Karpas-422 (cell line): ENCODE measurements at regions not wholly inside any gene's neighbourhood (a gene's known extent, or its start where the extent isn't known, plus 50 kb on each side); places are given as distances from the start of the nearest gene placed in this dataset.

Experiments
- DNase-seq: peaks from one replicate; pipeline ENCODE4 v3.0.0-alpha.2; 2015
- H2AFZ ChIP-seq: fragments of 200-600 bp; sonication (generic); 2 replicates; pipeline ENCODE4 v1.6.1; 2014; ENCODE audit warnings: antibody characterized with exemption, low read length, mixed read lengths
- H3K27ac ChIP-seq: fragments of 200-600 bp; sonication (generic); 2 replicates; pipeline ENCODE4 v1.5.1; 2014; ENCODE audit warnings: mild to moderate bottlenecking, low read length, moderate library complexity
- H3K27me3 ChIP-seq: fragments of 200-600 bp; sonication (generic); 2 replicates; pipeline ENCODE4 v1.6.1; 2014; ENCODE audit warnings: low read length, mixed read lengths
- H3K36me3 ChIP-seq: fragments of 200-600 bp; sonication (generic); 2 replicates; pipeline ENCODE4 v1.6.1; 2014; ENCODE audit warnings: low read length, mixed read lengths; ENCODE audit not compliant: insufficient read depth
- H3K4me1 ChIP-seq: fragments of 200-600 bp; sonication (generic); 2 replicates; pipeline ENCODE4 v1.6.1; 2014; ENCODE audit warnings: mild to moderate bottlenecking, low read length, mixed read lengths
- H3K4me2 ChIP-seq: fragments of 200-600 bp; sonication (generic); 2 replicates; pipeline ENCODE4 v1.6.1; 2014; ENCODE audit warnings: low read length, low read depth, mild to moderate bottlenecking; ENCODE audit not compliant: poor library complexity, severe bottlenecking
- H3K4me3 ChIP-seq: fragments of 200-600 bp; sonication (generic); 2 replicates; pipeline ENCODE4 v1.5.1; 2014; ENCODE audit warnings: mild to moderate bottlenecking, antibody characterized with exemption, low read length, mixed read lengths
- H3K79me2 ChIP-seq: fragments of 200-600 bp; sonication (generic); 2 replicates; pipeline ENCODE4 v1.6.1; 2014; ENCODE audit warnings: mild to moderate bottlenecking, low read length, mixed read lengths
- H3K9ac ChIP-seq: fragments of 200-600 bp; sonication (generic); 2 replicates; pipeline ENCODE4 v1.6.0; 2014; ENCODE audit warnings: low read length
- H3K9me2 ChIP-seq: fragments of 200-600 bp; sonication (generic), shearing (Covaris generic); replicated peaks from 2 replicates; pipeline ENCODE4 v1.6.0; 2014; ENCODE audit warnings: mild to moderate bottlenecking, low read length, moderate library complexity; ENCODE audit not compliant: insufficient read depth
- H3K9me3 ChIP-seq: fragments of 300-700, 200-600 bp; sonication (generic); 2 replicates; pipeline ENCODE4 v1.6.1; 2014; ENCODE audit warnings: low read length, mixed read lengths
- H4K20me1 ChIP-seq: fragments of 200-600 bp; sonication (generic); 2 replicates; pipeline ENCODE4 v1.6.1; 2014; ENCODE audit warnings: mild to moderate bottlenecking, antibody characterized with exemption, low read length, low read depth; ENCODE audit not compliant: insufficient read depth

- Histone ChIP-seq H4K20me1 (no peaks in the 10 kb centered on the region), H3K9me2 (no peaks in the 10 kb centered on the region), H3K4me3 (no peak overlapping the region), H3K27ac (no peak overlapping the region), H3K27me3 (no peaks in the 10 kb centered on the region), H3K9me3 (peaks cover 23% of the 10 kb centered on the region), H2AFZ (no peak overlapping the region), H3K79me2 (no peaks in the 10 kb centered on the region), H3K4me1 (no peaks in the 10 kb centered on the region), H3K4me2 (no peak overlapping the region), H3K36me3 (no peaks in the 10 kb centered on the region), H3K9ac (no peak overlapping the region)
- peak; percentile 42 for DNase-seq
Observed at GRCh38 chr12:17278946-17279345, 673.0 kb upstream of the LMO3 start.

GRCh38 chr12:17276196-17276595 is 670.2 kb upstream of the LMO3 start:
- Histone ChIP-seq H3K27me3 (no peaks in the 10 kb centered on the region), H3K27ac (no peak overlapping the region)

GRCh38 chr12:17266856-17267255 is 660.9 kb upstream of the LMO3 start:
- no peak overlapping the region for H3K27ac ChIP-seq
- no peak for DNase-seq
- H4K20me1 ChIP-seq: no peaks in the 10 kb centered on the region
- no peaks in the 10 kb centered on the region for H3K36me3 ChIP-seq
- no peaks in the 10 kb centered on the region for H3K27me3 ChIP-seq
- no peak overlapping the region for H3K4me2 ChIP-seq
- H3K4me3 ChIP-seq: no peak overlapping the region
- no peaks in the 10 kb centered on the region for H3K9me2 ChIP-seq
- H3K9me3 ChIP-seq: peaks cover 3% of the 10 kb centered on the region
- no peak overlapping the region for H2AFZ ChIP-seq
- H3K4me1 ChIP-seq: no peaks in the 10 kb centered on the region
- H3K79me2 ChIP-seq: no peaks in the 10 kb centered on the region
- no peak overlapping the region for H3K9ac ChIP-seq

More at GRCh38 chr12:17276196-17276595, 670.2 kb upstream of the LMO3 start:
- DNase-seq: no peak
- Histone ChIP-seq H3K9me2 (no peaks in the 10 kb centered on the region), H3K9ac (no peak overlapping the region), H3K79me2 (no peaks in the 10 kb centered on the region), H3K4me3 (no peak overlapping the region), H2AFZ (no peak overlapping the region), H3K36me3 (no peaks in the 10 kb centered on the region), H4K20me1 (no peaks in the 10 kb centered on the region), H3K4me2 (no peak overlapping the region), H3K9me3 (peaks cover 10% of the 10 kb centered on the region), H3K4me1 (no peaks in the 10 kb centered on the region)

- H3K4me1 ChIP-seq: no peaks in the 10 kb centered on the region
- no peaks in the 10 kb centered on the region for H3K9me2 ChIP-seq
- H3K27me3 ChIP-seq: no peaks in the 10 kb centered on the region
- DNase-seq: no peak
- H3K79me2 ChIP-seq: no peaks in the 10 kb centered on the region
- H3K9me3 ChIP-seq: peaks cover 9% of the 10 kb centered on the region
- H3K9ac ChIP-seq: no peak overlapping the region
- H4K20me1 ChIP-seq: no peaks in the 10 kb centered on the region
- H2AFZ ChIP-seq: no peak overlapping the region
- no peak overlapping the region for H3K4me3 ChIP-seq
- no peak overlapping the region for H3K4me2 ChIP-seq
- H3K36me3 ChIP-seq: no peaks in the 10 kb centered on the region
- H3K27ac ChIP-seq: no peak overlapping the region
Observed at GRCh38 chr12:17264603-17265002, 658.6 kb upstream of the LMO3 start.

- H4K20me1 ChIP-seq: no peaks in the 10 kb centered on the region
- peaks cover 23% of the 10 kb centered on the region for H3K9me3 ChIP-seq
- H3K4me3 ChIP-seq: no peak overlapping the region
- H3K27ac ChIP-seq: no peak overlapping the region
- DNase-seq: no peak
- H3K79me2 ChIP-seq: no peaks in the 10 kb centered on the region
- no peaks in the 10 kb centered on the region for H3K36me3 ChIP-seq
- no peaks in the 10 kb centered on the region for H3K4me1 ChIP-seq
- no peaks in the 10 kb centered on the region for H3K9me2 ChIP-seq
- H2AFZ ChIP-seq: no peak overlapping the region
- H3K9ac ChIP-seq: no peak overlapping the region
- no peaks in the 10 kb centered on the region for H3K27me3 ChIP-seq
- H3K4me2 ChIP-seq: no peak overlapping the region
Observed at GRCh38 chr12:17239874-17240273, 633.9 kb upstream of the LMO3 start.

- no peak overlapping the region for H2AFZ ChIP-seq
- peaks cover 5% of the 10 kb centered on the region for H3K9me3 ChIP-seq
- H3K36me3 ChIP-seq: no peaks in the 10 kb centered on the region
- no peak overlapping the region for H3K4me2 ChIP-seq
- no peaks in the 10 kb centered on the region for H3K27me3 ChIP-seq
- no peak overlapping the region for H3K9ac ChIP-seq
- no peak for DNase-seq
- H3K79me2 ChIP-seq: no peaks in the 10 kb centered on the region
- no peaks in the 10 kb centered on the region for H4K20me1 ChIP-seq
- H3K4me1 ChIP-seq: no peaks in the 10 kb centered on the region
- no peak overlapping the region for H3K4me3 ChIP-seq
- H3K27ac ChIP-seq: no peak overlapping the region
- H3K9me2 ChIP-seq: no peaks in the 10 kb centered on the region
Observed at GRCh38 chr12:17235996-17236395, 630.0 kb upstream of the LMO3 start.

- no peak overlapping the region for H3K4me2 ChIP-seq
- peaks cover 11% of the 10 kb centered on the region; the same call in 1 of the 2 replicates for H3K9me3 ChIP-seq
- H3K27ac ChIP-seq: no peak overlapping the region
- H3K4me3 ChIP-seq: no peak overlapping the region
- H3K9ac ChIP-seq: no peak overlapping the region
- H3K9me2 ChIP-seq: no peaks in the 10 kb centered on the region
- no peaks in the 10 kb centered on the region for H3K27me3 ChIP-seq
- H3K36me3 ChIP-seq: no peaks in the 10 kb centered on the region
- no peaks in the 10 kb centered on the region for H3K79me2 ChIP-seq
- H3K4me1 ChIP-seq: no peaks in the 10 kb centered on the region
- no peak for DNase-seq
- no peaks in the 10 kb centered on the region for H4K20me1 ChIP-seq
- no peak overlapping the region for H2AFZ ChIP-seq
Observed at GRCh38 chr12:17215759-17216570, 610.0 kb upstream of the LMO3 start.

GRCh38 chr12:17214929-17215328 is 609.0 kb upstream of the LMO3 start:
- Histone ChIP-seq H3K4me1 (no peaks in the 10 kb centered on the region), H3K9me2 (no peaks in the 10 kb centered on the region), H3K27ac (no peak overlapping the region), H3K27me3 (no peaks in the 10 kb centered on the region), H4K20me1 (no peaks in the 10 kb centered on the region), H3K79me2 (no peaks in the 10 kb centered on the region), H3K9me3 (peaks cover 6% of the 10 kb centered on the region), H3K36me3 (no peaks in the 10 kb centered on the region), H3K9ac (no peak overlapping the region), H3K4me2 (no peak overlapping the region), H3K4me3 (no peak overlapping the region), H2AFZ (no peak overlapping the region)
- DNase-seq: no peak
